Stomach (tissue), 4 donors: ENCODE measurements at regions not wholly inside any gene's neighbourhood (a gene's known extent, or its start where the extent isn't known, plus 50 kb on each side); places are given as distances from the start of the nearest gene placed in this dataset.

Experiments
- EP300 ChIP-seq: sonication (generic); formaldehyde crosslinking; IDR thresholded peaks from one replicate; pipeline ENCODE4 v1.6.1; 2017; ENCODE audit warnings: antibody characterized with exemption
- POLR2AphosphoS5 ChIP-seq, 3 donors: sonication (generic); formaldehyde crosslinking; IDR thresholded peaks; one replicate each; pipeline ENCODE4 v1.6.1; 2016; ENCODE audit warnings: antibody characterized with exemption in 3 of 3
- TF ChIP-seq, protein P1 (sequence below), 7 experiments: fragments of 450-650 bp in 4 of 7; fragments of 200-600 bp in 3 of 7; sonication (generic) in 3 of 7; IDR thresholded peaks; one replicate each; pipeline ENCODE4 v1.5.1; 2016 to 2019; ENCODE audit warnings: antibody characterized with exemption in 7 of 7, control low read depth in 2 of 7, mild to moderate bottlenecking in 1 of 7

GRCh38 chr1:143735764-143736461 lies 235.9 kb downstream of the FAM72C start:
- no peak for TF ChIP-seq POLR2AphosphoS5 (IDR thresholded peaks at IDR 0.05)
- TF ChIP-seq, protein P1, sequence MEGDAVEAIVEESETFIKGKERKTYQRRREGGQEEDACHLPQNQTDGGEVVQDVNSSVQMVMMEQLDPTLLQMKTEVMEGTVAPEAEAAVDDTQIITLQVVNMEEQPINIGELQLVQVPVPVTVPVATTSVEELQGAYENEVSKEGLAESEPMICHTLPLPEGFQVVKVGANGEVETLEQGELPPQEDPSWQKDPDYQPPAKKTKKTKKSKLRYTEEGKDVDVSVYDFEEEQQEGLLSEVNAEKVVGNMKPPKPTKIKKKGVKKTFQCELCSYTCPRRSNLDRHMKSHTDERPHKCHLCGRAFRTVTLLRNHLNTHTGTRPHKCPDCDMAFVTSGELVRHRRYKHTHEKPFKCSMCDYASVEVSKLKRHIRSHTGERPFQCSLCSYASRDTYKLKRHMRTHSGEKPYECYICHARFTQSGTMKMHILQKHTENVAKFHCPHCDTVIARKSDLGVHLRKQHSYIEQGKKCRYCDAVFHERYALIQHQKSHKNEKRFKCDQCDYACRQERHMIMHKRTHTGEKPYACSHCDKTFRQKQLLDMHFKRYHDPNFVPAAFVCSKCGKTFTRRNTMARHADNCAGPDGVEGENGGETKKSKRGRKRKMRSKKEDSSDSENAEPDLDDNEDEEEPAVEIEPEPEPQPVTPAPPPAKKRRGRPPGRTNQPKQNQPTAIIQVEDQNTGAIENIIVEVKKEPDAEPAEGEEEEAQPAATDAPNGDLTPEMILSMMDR (IDR thresholded peaks at IDR 0.05) = no peak
- TF ChIP-seq EP300 = no peak
